T-helper 1 cell (primary cell): ENCODE measurements at regions not wholly inside any gene's neighbourhood (a gene's known extent, or its start where the extent isn't known, plus 50 kb on each side); places are given as distances from the start of the nearest gene placed in this dataset.

Experiments
- DNase-seq, 5 donors: peaks; one replicate each; pipeline ENCODE4 v3.0.0-alpha.2; 2012 to 2020

GRCh38 chr21:21605521-21605920, 607.3 kb downstream of the NCAM2 start:
- no peak for DNase-seq

GRCh38 chr21:21606041-21606440, 607.8 kb downstream of the NCAM2 start:
- DNase-seq = no peak

GRCh38 chr21:21612466-21612865, 614.3 kb downstream of the NCAM2 start:
- DNase-seq = no peak

DNA sequence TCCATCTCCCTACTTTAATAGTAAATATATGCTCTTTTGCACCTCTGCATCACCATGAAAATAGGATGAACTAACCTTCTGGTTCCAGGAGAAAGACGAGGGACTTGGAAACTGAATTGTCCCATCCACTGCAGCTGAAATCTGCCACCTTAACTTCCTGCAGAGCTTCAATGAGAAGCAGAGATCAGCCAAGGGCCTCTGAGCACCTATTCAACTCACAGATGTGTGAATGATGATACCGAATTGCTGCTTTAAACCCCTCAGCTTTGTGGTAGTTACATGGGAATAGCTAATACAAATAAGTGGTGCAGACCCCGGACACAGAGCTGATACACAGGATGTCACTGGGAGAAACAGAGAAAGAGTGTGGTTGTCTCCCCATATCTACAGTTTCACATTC, 616.8 kb downstream of the NCAM2 start:
- DNase-seq = no peak

DNA sequence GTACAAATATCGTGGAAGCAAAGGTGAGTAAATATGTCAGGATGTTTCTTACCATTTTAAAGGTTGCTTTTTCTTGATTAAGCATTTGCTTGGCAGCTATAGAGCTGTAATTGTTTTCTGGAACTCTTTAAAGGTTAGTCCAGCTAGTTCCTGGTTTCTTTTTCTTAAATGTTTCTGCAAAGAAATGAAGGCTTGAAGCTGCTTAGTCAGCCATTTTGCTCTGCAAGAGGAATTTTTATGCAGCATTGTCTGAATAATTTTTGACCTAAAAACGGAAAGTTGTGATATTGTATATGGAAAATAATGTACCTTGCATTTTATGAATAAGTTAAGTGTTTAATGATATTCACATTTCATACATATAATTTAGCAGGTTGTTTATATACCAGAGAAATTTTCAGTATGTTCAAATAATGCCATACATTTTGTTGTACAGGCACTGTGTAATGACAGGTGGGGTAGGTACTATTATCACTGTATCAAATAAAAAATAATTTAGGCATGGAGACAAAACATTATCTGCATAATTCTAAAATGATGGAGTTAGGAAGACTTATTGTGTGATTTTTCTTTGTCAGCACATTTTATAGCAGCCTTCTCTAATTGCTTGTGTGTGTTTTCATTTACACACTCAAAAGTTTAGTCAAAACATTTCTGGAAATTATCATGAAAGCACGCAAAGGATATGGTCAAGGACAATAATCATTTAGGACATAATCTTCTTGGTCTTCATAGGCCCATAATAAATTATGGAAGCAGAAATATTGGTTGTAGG, 624.4 kb downstream of the NCAM2 start:
- no peak for DNase-seq

DNA sequence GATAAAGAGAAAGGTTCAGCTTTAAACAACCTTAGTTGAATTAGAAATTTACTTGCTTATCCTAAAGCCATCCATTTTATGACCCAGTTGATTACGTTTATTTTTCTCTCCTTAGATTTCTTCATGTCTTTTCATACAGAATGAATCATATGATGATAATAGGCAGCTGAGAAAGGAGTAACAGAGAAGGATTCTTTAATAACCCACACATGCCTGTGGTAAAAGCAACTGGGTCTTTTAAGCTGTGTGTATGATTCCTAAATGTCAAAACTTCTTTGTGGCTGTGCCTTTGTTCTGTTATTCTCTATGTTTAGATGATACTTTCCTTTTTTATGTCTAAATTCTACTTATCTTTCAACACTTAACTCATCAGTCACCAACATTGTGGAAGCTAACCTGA, 626.5 kb downstream of the NCAM2 start:
- no peak for DNase-seq

- DNase-seq = no peak
Measured at GRCh38 chr21:21631961-21632360, 633.8 kb downstream of the NCAM2 start.

DNA sequence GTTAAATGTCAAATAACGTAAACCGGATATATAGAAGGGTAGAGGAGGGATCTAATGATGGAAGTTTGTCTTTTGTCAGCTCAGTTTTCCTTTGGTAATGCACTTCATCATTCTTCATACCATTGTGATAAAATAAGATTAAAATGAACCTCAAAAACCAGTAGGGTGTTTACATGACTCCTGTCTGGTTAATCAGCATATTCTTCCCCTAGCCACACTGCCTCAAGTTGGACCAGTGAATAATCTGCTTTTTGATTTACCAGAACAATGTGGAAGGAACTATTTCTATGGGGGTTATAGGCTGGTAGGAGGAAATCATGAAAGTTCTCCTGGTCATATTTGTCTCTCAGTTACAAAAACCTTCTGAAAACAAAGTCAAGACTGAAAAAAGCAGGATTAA, 634.7 kb downstream of the NCAM2 start:
- no peak for DNase-seq

DNA sequence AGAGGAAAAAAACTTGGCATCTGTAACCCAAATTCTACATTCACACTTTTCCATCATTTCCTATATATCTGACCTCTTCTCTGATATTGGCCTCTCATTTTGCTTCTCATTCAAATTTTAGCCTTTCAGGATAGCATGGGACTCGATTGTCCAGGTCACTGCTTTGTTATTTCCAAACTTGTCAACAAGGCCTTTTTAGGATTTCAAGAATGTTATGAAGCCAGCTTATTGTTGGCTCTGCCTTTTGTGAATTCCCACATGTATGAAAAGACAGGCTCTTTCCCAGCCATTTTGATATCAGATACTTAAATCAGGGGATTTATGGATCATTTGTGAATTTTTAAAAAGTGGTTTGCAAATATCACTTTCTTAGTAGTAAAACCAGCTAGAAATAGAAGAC, 663.5 kb downstream of the NCAM2 start:
- DNase-seq = no peak

DNA sequence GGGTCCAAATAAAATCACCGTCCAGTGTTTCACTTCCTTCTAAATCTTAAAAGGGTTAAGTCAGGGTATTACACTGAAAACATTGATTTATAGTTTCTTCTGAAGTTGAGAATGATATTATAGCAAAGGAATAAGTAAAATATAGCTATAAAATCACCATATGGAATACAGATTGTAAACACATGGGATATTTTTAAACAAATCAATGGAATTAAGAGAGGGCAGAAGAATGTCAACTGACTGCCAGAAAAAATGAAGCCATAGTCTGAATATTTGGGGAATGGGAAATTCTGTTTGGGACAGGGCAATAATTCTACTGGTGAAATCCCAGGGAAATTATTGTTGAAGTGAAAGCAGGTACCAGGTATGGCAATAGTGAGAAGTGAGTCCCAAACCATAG, 664.6 kb downstream of the NCAM2 start:
- DNase-seq = no peak

- no peak for DNase-seq
Measured at GRCh38 chr21:21664871-21665270, 666.7 kb downstream of the NCAM2 start.

DNA sequence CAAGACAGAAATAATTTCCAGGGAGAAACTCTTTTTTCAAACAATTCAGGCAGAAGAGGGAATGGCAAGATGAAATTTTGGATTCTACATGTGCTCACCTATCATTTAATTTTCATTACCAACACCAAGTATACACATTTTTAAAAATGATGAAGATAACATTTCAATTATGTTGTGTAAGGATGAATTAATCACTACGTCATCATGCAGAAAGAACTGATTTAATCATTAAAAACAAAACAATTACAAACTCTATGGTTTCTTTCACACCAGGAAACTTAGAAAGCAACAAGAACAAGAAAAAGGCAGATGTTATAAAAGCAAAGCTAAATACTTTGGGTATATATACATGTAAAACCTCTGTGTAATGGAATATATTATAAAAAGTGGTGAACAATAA, 668.5 kb downstream of the NCAM2 start:
- no peak for DNase-seq

DNA sequence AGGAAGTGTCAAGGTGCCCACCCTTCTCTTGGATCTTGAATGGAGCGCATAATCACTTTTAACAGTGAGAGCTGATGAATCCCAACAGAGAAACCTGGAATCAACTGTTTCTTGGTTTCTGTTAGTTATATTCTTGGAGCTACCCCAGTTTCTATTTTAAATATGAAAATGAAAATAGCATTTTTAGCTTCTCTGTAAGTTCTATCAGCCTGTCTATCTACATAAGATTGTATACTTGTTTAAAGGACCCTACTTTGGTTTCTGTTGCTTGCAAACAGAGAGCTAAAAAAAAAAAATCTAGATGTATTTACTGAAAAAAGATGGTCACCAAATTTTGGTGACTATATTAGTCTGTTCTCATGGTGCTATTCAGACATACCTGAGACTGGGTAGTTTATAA, 670.0 kb downstream of the NCAM2 start:
- DNase-seq = no peak

DNA sequence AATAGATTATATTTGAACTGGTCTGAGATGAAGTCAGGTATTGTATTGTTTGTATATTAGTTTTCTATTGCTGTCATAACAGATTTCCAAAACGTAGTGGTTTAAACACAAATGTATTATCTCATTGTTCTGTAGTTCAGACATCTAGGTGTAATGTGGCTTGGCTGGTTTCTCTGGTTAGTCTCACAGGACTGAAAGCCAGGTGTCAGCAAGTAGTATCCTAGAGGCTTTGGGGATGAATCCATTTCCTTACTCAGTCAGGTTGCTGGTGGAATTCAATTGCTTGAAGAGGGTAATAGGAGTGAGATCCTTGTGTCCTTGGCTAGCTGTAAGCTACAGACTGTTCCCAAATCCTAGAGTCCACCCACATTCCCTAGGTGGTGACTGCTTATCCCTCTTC, 675.8 kb downstream of the NCAM2 start:
- DNase-seq = no peak

- DNase-seq = no peak
Measured at GRCh38 chr21:21675601-21676000, 677.4 kb downstream of the NCAM2 start.

- no peak for DNase-seq
Measured at GRCh38 chr21:21682172-21682571, 684.0 kb downstream of the NCAM2 start.

- DNase-seq = no peak
Measured at GRCh38 chr21:21688889-21689288, 690.7 kb downstream of the NCAM2 start.

DNA sequence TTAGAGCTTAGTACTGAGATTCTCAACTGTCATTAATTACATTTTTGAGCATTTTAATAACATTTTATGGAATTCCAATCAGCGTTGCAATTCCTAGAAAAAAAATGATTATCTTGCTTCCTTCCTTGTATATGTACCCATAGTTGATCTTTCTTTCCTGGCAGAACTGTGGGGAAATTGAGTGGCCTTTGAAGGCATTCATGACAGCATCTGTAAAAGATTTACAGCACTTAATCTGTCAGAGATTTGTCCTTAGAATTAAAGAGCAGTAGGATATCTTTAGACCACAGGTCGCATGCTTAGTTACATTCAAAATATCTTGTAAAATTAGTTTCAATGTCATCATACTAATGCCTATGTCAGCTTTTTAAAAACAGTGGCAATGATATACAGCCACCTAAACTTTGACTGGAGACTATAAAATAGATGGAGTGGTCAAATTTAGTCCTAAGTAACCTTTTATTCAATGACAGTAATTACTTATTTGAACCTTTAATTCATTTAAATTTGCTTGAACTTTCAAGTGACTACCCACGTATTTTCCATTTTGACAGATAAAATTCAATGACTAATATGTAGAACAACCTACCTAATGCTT, 692.0 kb downstream of the NCAM2 start:
- no peak for DNase-seq

GRCh38 chr21:21712748-21713520, 714.7 kb downstream of the NCAM2 start:
- DNase-seq = no peak

GRCh38 chr21:21713651-21714180, 715.5 kb downstream of the NCAM2 start:
- DNase-seq = no peak

DNA sequence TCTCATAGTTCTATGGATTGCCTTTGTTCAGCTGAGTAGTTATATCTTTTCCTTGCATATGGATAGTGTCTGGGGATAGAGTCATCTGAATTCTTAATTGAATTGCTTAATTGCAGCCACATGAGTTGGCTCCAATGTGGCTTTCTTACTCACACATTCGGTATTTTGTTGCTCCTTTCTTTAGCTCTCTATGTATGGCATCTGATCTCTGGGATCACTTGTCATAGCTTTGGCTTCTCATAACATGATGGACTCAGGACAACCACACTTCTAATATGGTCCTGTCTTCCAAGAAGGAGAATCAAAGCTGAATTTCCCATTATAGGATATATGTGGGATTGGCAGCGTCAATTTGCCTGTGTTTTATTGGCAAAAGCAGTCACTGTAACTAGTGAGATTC, 716.2 kb downstream of the NCAM2 start:
- no peak for DNase-seq

DNA sequence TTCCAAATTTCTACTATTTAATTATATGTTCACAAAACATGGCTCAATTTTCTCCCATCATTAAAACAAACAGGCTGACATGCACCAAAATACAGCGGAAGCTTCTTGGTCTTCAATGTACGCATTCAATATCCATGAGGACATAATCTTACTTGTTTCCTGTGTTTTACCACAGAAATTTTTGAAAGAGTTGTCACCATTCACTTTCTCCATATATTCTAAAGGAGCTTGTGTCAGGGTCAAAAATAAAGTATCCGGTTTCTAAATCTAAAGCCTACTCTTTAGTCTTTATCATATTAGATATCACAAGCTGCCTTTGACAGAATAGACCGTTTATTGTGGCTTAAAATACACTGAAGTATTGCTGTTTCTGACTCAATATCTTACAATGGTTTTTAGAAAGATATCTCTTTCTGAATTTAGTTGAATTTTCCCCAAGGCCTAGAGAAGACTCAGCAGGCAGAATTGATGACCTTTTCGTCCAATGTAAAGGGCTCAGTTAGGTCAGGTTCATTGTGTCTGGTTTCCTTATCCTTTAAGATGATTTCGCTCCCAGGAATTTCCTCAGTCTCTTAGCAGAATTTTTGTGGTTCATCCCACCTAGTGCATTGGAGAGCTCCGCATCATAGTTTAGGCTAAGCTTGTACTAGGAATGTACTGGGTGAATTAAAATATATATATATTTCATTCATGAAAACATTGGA, 717.2 kb downstream of the NCAM2 start:
- no peak for DNase-seq

GRCh38 chr21:21722731-21723130, 724.5 kb downstream of the NCAM2 start:
- no peak for DNase-seq
